NK-92 treated with Interleukin-12 subunit alpha and Interleukin-12 subunit beta, amount 100 ng/mL, for 24 hours (cell line): ENCODE measurements at regions not wholly inside any gene's neighbourhood (a gene's known extent, or its start where the extent isn't known, plus 50 kb on each side); places are given as distances from the start of the nearest gene placed in this dataset.

ENCODE experiments used
- DNase-seq: peaks from one replicate; lab custom pipeline; 2025; lab: John Stamatoyannopoulos, UW

DNA sequence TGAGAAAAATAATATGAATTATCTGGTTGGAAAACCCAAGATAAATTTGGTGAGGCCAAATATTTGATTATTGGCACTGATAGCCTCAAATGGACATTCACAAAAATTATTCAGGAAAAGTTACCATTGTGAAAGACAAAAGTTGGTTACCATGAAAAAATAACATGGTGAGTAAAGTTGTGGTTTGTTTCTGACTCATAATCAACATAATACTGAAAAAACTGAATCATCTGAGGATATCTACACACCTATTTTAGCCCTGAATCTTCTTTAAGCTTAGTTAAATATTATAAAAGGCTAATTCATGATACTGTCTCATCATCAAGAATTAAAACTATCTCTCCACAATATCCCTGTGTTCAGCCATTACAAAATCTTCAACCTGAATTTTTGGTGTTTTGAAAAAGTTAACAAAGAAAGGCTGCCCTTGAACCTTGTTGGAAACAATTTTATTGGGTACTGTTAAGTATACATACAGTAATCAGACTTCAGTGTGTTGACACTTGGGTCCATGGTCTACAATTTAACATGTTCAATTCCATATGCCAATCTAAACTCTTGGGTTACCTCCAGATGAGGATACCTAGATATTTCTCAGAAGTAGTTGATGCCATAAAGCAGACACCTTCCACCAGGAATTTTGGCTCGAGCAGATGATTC is 607.5 kb upstream of the SLC39A10 start:
- no peak for DNase-seq

DNA sequence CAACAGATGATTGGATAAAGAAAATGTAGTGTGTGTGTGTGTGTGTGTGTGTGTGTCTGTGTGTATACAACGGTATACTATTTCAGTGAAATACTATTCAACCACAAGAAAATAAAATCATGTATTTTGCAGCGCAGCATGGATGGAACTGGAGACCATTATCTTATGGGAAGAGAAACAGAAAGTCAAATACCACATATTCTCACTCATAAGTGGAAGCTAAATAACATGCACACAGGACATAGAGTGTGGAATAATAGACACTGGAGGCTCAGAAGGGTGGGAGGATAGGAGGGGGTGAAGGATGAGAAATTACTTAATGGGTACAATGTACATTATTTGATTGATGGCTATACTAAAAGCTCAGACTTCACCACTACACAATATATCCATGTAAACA is 609.1 kb upstream of the SLC39A10 start:
- no peak for DNase-seq

DNA sequence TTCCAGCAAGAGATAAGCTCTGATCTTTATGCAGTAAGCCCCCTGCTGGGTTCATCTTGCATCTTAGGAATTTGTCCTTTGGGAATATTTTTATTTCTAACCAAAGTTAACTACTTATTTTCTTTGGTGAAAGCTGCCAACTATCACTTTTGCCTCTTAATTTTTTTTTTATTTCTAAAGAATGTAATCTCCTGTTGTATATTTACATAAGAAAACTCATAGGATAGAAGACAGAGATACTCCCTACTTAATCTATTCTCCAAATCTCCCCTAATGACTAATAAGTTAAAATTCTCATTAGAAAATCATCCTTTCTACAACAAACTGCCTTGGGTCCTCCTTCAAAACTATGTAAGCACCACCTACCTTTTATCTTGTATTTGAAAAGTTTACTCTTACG is 612.2 kb upstream of the SLC39A10 start:
- no peak for DNase-seq

DNA sequence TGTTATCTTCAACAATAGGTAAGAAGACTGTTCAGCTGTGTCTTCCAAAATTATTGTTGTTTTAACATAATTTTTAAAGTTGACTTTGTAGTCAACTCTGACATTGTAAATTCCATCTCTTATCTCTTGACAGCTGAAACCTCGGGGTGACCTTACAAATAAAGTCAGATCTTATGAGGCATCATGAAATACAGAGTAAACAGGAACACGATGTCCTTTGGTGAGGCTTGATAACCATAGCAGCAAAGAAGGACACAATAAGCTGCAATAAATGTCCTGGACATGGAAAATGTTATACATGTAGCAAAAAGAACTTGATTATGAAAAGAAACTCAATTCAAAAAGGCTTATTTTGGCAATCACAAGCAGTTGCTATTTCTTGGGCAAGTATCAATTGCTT is 618.9 kb upstream of the SLC39A10 start:
- DNase-seq, result no peak

DNA sequence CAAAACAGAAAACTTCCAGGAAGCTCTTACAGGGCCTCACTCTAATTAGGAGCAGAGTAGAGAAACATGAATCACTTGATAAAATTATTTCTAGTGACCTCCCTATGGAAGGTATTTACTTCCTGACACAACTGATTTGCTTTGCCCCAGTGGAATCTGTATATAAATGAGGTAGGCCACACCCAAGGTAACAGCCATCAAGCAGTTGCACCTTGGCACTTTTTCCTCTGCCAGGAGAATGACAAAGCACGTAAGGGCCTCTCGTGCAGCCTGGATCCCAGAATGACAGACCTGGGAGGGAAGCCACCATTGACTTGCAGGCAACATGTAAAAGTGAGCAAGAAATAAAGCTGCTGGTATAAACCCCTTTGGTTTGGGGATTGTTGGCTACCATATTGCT is 620.0 kb upstream of the SLC39A10 start:
- DNase-seq, result no peak

DNA sequence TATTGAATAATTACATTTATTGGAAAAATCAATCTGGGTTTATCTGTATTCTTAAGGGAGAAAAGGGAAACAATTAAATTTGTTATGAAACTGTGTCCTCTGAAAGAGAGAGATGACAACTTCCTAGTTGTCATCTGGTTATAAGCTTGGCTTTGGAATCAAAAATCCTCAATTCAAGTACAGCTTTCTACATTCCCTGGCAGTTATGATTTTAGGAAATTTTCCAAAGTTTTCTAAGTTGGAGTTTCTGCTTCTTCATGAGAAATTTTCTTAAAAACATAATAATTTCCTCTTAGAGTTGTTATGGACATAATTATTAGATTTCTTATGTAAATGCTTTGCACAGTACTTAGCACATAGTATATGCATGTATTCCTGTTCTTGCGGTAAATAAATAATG is 625.6 kb upstream of the SLC39A10 start:
- no peak for DNase-seq

DNA sequence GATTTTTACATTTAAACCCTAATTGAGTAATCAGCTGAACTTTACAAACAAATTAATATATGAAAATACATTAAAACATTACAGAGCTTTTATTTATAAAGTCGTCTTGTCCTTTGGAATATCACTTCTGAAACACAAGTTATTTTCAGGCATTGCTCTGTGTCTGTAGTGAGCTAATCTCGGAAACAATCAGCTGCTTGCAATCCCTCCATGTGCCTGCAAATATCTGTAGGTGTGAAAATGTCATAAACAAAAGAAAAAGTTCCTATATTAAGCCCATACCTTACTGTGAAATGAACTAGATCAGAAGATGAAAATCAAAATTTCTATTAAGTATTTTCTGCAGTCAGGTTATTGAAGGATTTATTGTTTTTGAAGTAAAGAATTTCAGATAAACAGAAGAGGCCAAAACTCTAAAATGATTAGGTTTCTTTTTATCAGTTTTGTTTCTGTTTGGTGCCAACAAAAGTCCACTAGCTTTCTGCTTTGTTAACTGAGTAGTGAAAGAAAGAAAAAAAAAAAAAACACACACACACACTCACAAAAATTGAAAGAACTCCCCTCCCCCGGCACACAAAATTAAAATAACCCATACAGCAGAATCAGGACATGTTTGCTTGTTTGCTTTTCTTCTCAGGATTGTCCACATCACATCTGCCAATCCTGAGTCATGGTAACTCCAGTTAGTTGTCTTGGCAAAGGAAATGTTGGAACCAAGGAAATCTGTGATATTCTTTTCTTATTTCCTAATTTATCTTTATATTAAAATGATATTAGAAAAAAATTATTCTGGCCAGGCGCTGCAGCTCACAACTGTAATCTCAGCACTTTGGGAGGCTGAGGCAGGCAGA is 627.0 kb upstream of the SLC39A10 start:
- DNase-seq, result no peak

DNA sequence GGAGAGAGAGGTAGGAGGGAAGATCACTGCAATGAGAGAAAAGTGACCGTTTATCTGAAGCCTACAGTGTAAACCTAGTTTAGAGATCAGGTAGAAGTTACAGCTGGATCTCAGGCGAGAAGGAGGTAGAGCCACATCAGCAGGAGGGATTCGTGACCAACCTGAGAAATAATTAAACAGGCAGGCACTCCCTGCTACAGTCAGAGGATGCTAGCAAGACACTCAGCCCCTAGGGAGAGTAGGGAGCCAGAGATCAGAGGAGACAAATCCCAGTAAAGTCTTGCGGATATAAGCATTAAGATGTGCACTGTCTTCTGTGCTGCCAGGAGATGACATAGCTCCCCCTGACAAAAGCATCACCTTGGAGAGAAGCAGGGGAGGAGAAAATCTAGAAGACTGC is 629.1 kb upstream of the SLC39A10 start:
- no peak for DNase-seq

DNA sequence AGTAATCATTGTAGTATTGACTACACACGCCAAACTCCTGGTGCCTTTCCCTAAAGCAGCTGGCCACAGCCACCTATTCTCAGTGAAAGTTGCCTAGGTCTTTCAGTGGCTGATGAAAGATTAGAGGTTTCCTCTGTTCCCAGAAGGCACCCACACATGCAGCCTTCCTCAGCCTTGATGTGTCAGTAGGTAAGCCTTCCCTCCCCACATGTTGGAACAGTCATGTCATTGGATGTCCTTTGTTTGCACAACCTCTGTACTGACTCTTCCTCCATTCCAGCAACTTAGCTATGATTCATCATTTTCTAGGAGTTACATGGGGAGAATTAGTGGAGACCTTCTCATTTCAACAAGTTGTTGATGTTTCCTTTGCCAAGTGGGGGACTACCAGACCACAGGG is 630.8 kb upstream of the SLC39A10 start:
- DNase-seq, result no peak

DNA sequence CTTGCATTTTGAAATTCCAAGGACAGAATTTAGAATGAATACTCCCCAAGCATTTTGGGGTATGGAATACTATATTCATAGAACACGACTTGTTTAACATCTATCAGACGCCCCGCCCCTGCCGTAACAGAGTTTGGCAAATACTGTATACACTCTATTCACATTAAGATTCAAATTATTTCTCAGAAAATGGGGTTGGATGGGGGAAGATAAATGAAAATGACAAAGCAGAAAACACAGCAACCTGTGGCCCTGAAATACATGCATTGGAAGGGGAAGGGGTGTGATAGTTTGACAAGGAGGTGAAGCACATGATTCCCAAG is 634.6 kb upstream of the SLC39A10 start:
- DNase-seq, result no peak

DNA sequence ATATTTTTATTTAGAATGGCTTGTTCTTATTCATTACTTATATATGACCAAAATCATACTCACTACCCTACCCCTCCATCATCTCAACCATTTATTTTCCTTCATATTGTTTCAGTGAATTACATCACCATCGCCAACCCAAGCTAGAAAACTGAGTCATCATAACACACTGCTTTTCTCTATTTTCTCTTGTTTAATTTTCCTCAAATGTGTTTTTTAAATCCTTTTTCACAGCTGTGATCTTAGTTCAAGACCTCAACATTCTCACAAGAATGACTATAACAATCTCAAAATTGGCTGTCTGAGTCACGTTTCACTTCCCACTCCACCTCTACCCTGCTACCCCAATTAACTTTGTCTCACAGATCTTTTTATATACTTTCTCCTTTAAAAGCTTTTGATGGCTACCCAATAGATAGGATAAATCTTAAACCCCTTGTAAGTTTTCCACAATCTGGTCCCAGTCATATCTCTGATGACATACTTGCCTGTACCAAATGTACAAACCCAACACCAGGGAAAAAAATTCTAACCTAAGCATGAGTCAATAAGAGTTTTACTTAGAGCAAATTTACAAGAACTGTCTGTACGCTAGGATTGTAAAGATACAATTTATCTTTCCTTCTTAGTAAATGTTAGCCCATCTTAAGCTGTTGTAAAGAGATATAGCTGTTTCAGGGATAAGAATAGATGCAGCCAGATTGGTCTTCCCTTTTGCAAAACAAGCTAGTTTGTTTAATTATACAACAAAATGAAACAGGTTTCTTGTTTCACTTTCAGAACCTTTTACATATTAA is 635.1 kb upstream of the SLC39A10 start:
- DNase-seq, result no peak

DNA sequence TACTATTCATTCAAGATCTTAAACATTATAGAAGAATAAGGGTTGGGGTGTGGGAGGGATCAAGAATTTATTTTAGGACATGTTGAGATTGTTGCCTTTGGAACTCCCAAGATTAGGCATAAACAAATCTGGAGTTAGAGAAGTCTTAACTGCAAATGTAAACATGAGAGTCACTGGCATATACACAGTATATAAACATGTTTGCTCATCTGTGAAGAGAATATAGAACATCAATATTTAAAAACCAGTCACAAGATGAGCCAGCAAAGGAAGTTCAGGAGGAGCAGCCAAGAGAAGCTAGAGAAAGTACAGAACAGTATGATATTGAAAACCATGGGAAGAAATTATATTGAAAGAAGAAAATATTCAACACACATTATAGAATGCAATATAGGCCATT is 638.6 kb upstream of the SLC39A10 start:
- no peak for DNase-seq

DNA sequence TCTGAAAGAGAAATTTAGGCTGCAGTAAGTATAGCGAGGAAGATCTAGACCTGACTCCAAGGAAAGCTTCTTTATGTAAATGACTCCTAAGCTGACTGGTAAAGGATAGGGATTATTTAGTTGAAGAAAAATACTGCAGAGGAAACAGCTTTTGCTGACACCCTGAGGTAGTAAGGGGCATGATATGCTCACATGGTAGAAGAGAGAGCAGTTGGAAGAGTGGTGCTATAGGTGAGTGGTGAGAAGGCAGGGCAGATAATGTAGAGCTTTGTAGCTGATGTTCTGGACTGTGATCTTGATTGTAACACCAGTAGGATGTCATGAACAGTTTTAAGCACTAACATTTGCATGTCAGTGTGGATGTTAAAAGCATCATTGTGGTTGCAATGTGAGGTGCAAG is 639.1 kb upstream of the SLC39A10 start:
- no peak for DNase-seq

DNA sequence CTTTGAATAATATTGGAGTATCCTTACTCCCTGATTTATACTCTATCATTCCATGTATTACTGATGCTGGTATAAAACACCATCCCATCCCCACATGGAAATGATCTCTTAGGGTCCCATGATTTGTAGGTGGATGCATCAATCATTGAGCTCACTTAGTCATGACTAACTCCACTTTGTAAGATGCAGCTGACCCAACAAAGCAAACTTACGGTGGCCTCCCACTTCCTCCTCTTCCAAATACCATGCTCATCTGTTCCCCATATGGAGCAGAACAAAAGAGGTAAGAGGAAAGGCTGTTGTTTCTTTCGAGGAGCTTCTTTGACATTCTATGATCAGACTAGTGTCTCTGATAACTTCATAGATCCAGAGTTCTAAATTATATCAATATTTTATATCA is 640.2 kb upstream of the SLC39A10 start:
- no peak for DNase-seq

DNA sequence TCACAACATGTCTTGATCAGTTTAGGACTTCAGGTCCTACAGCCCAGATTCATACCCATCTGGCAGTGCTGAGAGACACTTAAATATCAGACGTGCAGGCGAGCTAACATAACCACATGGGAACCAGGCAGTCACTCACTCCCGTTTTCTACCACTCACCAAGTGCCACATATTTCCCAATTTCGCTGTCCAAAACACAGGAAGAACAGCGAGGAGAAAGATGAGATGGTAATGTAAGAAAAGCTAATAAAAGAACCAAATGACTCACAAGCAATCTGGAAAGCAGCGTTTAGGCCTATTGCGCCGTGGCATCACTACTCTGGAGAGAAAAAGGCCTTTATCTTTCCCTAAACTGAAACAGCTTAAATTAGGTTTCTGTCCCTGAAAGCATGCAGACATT is 647.8 kb upstream of the SLC39A10 start:
- no peak for DNase-seq

DNA sequence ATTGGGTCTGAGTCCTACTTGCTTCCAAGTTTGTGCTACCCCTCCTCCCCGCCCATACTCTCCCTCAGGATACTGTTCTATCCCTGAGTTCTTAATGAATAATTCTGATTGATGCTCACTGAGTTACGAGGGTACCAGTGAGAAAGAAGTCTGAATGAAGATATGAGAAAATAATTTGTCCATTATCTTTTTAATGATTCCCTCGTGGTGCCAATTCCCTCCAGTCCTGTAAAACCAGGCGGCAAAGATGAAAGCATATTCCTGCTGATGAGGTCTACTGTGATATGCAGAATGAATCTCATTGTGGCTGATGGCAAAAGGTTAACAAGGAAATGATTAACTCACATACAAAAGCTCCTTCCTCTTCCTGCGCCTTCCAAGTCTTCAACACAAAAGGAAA is 650.2 kb upstream of the SLC39A10 start:
- no peak for DNase-seq

DNA sequence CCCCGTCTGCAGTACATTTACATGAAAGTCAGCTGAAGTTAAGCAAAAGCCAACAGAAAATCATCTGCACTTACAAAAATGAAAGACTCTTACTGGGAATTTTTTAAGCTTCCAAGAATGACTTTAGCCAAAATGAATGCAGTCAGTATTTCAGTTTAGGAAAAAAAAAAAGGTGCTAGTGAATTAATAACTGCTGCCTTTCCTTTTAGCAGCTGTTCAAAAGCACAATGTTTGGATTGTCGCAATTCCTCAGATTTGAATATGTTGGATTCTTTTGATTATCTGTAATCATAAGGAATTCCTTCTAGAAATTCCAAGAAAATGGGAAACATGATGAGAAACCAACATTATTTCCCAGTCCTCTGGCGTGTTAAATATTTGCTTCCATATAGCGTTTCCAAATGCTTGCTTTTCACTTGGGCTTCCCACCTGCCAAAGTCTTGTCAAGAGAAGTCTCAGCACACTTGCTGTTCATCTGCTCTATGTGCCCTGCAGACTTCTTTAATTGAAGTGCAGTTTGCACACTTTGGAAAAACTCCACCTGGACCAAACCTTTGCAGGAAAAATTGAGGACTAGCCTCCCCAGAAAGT is 653.0 kb upstream of the SLC39A10 start:
- DNase-seq, result no peak

DNA sequence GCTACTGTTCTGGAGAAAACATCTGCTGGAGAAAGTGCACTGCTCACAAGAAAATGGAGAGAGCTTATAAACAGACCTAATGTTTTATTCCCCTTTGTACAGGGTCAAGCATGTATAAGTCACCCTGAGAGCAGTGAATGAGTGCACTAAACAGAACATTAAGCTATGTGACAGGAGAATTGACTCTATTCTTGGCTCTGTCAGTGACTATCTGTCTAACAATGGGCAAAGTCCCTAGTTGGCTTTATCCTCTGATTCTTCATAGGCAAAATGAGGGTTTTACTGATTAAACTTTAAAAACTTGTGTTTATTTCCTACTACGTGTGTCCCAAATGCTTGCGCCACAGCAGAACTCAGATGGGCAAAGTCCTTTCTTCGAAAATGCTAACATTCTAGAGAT is 655.1 kb upstream of the SLC39A10 start:
- DNase-seq, result no peak

DNA sequence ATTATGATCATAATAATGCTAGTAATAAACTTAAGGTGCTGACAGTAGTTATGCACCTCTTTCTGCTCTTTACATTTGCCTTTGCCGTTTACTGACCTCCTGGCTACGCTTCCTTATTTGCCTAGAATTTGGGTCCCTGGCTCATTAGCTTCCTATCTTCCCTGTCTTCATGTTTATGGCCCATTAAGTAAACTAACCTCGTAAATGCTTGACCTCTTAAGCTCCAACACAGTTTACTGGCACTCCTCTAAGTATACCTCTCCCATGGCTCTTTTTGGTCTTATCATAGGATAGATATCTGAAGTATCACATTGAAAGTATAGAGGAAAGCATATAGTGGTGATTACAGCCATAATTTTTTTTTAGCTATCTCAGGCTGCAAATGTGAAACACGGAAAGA is 657.3 kb upstream of the SLC39A10 start:
- no peak for DNase-seq

DNA sequence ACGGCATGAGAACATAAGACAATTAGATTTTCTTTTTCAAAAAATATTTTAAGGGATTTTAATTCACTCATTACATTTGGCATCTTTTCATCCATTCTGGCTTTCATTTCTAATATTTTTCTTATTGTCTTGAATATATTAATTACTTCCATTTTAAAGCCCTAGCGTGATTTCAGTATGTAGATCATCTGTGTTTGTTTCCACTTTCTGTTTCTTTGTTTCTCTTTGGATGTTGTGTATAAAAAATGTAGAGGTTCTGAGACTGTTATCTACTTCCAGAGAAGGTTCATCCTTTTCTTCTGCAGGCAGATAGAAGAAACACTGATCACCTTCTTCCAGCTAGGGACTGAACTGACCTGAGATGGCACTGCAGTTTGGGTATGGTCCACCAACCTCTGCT is 664.4 kb upstream of the SLC39A10 start:
- no peak for DNase-seq

DNA sequence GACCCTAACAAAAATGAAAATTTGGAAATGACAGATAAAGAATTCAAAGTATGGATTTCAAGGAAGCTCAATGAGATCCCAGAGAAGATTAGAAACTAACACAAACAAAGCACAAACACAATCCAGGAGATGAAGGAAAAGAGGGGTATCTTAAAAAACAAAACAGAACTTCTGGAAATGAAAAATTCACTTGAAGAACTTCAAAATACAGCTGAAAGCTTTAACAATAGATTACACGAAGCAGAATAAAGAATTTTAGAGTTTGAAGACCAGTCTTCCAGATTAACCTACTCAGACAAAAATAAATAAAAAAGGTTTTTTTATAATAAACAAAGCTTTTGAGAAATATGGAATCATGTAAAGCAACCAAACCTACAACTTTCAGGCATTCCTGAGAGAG is 671.8 kb upstream of the SLC39A10 start:
- DNase-seq, result no peak

DNA sequence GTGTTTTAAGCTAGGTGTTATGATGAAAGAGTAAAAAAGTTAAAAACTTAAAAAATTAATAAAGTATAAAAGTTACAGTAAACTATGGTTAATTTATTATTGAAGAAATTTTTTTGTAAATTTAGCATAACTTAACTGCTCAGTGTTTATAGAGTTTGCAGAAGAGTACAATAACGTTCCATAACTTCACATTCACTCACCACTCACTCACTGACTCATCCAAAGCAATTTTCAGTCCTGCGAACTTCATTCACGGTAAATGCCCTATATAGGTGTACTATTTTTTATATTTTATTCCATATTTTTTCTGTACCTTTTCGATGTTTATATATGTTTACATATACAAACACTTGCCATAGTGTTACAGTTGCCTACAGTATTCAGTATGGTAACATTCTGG is 694.8 kb upstream of the SLC39A10 start:
- no peak for DNase-seq

DNA sequence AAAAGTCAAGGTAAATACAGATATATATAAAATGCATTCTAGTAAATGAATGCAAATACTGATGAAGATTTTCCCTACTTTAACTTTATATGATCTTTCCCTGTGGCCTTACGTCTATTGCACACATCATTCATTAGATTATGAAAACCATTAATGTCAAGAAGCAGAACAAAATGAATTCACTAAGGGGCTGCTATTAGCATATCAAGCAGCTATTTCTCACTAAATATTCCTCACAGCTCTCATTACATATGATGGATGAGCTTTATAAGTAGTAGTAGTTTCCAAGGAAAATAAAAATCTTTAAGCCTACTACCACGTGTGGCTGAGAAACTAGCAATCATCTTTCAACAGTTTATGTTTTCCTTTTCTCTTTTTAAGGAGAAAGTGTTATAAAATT is 702.8 kb upstream of the SLC39A10 start:
- DNase-seq, result no peak
